Upper lobe of left lung (tissue), 4 donors: ENCODE measurements at regions not wholly inside any gene's neighbourhood (a gene's known extent, or its start where the extent isn't known, plus 50 kb on each side); places are given as distances from the start of the nearest gene placed in this dataset.

Experiments used
- CTCF ChIP-seq, 6 experiments: fragments of 450-650 bp in 4 of 6; fragments of 200-600 bp in 2 of 6; sonication (generic) in 2 of 6; IDR thresholded peaks; one replicate each; pipeline ENCODE4 v1.5.1; 2016 to 2019; ENCODE audit warnings: antibody characterized with exemption in 6 of 6
- EP300 ChIP-seq, 4 donors: sonication (generic); formaldehyde crosslinking; IDR thresholded peaks; one replicate each; pipeline ENCODE4 v1.5.1; 2017; ENCODE audit warnings: antibody characterized with exemption in 4 of 4, control low read depth in 2 of 4

- TF ChIP-seq CTCF (IDR thresholded peaks at IDR 0.05) (no peak), EP300 (IDR thresholded peaks at IDR 0.05) (no peak)
These were observed 300.1 kb downstream of the VRK1 start for GRCh38 chr14:97097296-97097695.
